ENCODE measurements at regions not wholly inside any gene's neighbourhood (a gene's known extent, or its start where the extent isn't known, plus 50 kb on each side); places are given as distances from the start of the nearest gene placed in this dataset.

DNA sequence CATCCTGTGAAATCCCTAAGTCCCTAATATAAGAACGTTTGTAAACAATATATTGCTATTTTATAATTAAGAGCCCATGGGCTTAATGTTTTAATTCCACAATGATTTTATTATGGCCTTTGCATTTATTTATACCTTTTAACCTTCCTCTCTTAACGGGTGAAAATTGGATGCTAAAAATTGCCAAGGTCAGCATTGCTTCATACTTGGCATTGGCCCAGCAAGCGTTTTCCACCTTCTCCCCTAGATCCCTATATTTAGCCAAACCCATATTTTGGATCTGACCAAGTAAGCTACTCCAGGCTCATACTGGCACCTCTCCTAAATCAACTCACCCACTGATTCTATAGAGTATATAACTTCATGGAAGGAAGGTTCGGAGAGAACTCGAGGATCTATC is 188.0 kb upstream of the NR2F2 start:
- TF ChIP-seq, protein P1, sequence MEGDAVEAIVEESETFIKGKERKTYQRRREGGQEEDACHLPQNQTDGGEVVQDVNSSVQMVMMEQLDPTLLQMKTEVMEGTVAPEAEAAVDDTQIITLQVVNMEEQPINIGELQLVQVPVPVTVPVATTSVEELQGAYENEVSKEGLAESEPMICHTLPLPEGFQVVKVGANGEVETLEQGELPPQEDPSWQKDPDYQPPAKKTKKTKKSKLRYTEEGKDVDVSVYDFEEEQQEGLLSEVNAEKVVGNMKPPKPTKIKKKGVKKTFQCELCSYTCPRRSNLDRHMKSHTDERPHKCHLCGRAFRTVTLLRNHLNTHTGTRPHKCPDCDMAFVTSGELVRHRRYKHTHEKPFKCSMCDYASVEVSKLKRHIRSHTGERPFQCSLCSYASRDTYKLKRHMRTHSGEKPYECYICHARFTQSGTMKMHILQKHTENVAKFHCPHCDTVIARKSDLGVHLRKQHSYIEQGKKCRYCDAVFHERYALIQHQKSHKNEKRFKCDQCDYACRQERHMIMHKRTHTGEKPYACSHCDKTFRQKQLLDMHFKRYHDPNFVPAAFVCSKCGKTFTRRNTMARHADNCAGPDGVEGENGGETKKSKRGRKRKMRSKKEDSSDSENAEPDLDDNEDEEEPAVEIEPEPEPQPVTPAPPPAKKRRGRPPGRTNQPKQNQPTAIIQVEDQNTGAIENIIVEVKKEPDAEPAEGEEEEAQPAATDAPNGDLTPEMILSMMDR (IDR thresholded peaks at IDR 0.05; ENCODE audit: low read depth, low read length, poor library complexity, severe bottlenecking): no peak
- no peak for TF ChIP-seq EZH2phosphoT487 (IDR thresholded peaks at IDR 0.05; ENCODE audit: borderline replicate concordance, low read length)

All from DOHH2 (cell line).